RPMI7951 (cell line): ENCODE measurements at regions not wholly inside any gene's neighbourhood (a gene's known extent, or its start where the extent isn't known, plus 50 kb on each side); places are given as distances from the start of the nearest gene placed in this dataset.
"Not testable (repeated sequence)": the region's sequence is repeated elsewhere in the genome, so short reads cannot be mapped to it uniquely, and the experiment has no call there.

Experiments
- DNase-seq: peaks from one replicate; pipeline ENCODE4 v3.0.0-alpha.2; 2012; ENCODE audit warnings: low read depth

DNA sequence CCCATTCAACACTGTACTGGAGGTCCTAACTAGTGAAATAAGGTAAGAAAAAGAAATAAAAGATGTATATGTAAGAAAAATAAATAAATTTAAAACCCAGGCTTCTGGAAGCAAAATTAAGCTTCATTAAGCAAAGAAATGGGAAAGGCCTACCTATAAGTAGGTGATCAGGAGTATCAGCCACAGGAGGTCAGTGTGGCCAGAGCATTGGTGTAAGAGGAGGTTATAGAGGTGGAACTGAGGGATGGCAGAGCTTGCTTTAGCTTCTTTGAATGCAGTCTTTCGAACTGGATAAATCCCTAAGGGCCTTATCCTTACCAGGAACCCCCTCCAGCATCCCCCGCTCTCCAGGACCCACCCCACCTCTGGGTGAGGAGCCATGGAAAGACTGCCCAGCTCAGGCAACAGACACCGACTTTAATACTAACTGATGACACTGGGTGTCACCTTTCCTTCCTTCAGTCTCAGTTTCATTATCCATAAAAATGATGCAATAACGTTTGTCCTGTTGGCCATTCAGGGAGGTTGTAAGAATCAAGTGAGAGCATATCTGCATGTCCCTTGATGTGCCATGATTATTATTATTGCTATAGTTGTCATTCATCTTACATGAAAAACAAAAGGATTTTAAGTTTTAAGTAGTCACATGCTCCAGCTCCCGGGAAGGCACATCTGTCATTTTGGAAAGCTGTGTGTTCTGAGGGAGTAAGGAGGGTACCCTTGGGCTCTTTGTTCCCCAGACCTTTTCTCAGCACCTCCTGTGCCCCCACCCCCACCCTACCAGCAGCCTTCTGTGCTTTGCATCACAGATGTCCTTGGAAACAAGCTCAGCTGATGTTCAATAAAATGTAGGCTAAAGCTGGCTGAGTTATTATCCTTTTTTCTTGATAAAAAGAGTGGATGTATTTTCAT, 50.8 kb upstream of the CTNNA1 start:
- DNase-seq = no peak

GRCh38 chr5:138701678-138702077, 51.5 kb upstream of the CTNNA1 start:
- no peak for DNase-seq

GRCh38 chr5:138700581-138701362, 52.5 kb upstream of the CTNNA1 start:
- no peak for DNase-seq

DNA sequence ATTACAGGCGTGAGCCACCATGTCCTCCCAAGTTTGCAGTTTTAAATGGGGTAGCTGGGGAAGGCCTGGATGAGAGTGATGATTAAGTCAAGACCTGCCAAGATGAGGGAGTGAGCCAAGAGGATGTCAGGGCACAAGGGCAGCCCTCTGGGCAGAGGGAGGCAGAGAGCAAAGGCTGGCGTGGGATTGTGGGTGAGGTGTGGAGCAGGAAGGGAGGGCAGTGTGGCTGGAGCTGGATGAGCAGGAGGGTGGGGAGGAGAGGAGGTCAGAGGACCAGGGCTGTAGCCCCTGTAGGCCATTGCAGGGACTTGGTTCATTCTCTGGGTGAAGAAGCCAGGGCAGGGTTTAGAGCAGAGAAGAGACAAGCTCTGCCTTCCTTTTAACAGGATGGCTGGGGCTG, 53.7 kb upstream of the CTNNA1 start:
- peak; percentile 22 for DNase-seq

GRCh38 chr5:138698713-138699112, 54.5 kb upstream of the CTNNA1 start:
- DNase-seq = no peak

DNA sequence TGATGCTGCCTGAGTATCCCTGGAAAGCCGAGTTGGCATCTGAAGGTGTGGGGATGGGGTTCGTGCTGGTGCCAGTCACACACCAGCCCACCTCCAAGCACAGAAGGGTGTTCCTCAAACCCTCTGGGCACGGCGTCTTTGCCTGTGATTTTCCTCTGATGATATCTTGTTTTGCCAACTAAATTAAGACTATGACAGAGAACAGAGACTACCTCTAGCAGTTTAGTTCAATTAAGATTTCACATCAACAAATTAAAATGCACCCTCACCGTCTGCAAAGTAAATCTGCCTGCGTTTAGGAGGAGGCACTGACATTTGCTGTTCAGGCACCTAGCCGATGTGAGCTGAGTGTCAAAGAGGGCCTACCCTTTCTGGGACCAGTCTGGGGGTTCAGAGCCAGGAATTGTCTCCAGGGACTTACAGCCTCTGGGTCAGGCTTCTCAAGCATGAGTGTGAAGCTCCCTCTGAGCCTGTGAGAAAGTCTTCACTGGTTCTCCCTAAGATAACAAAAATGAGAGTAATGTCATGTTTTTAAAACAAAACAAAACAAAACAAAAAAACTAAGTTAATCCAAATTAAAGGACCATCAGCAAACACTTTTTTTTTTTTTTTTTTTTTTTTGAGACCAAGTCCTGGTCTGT, 55.4 kb upstream of the CTNNA1 start:
- DNase-seq = no peak

- peak; percentile 86 for DNase-seq
Observed at GRCh38 chr5:138696501-138696900, 56.7 kb upstream of the CTNNA1 start.

DNA sequence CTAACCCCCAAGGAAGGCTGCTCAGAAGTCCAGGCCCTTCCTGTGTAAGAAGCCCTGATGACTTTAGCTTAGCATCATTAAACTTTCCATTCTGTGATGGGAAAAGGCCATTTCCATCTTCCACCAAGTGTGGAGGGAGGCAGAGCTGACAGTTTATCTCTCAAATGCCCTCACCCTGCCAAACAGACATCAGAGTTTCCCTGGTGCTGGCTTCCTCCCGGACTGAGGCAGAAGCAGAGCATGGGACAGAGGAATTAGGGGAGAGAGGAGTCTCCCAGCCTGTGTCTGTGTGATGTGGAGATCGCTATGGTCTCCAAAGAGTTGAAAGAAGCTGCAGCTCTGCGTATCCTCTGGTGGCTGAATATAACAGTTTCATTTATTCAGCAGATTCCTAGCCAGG, 57.4 kb upstream of the CTNNA1 start:
- no peak for DNase-seq

- no peak for DNase-seq
Observed at GRCh38 chr5:138694146-138694545, 59.1 kb upstream of the CTNNA1 start.

DNA sequence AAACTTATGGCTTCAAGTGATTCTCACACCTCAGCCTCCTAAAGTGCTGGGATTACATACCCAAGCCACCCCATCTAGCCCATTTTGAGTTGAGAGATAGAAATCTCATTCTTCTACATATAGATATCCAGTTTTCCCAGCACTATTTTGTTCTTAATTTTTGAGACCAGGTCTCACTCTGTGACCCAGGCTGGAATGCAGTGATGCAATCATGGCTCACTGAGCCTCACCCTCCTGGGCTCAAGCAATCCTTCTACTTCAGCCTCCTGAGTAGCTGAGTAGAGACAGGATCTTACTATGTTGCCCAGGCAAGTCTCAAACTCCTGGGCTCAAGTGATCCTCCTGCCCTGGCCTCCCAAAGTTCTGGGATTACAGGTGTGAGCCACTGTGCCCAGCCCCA, 60.9 kb upstream of the CTNNA1 start:
- DNase-seq = no peak

DNA sequence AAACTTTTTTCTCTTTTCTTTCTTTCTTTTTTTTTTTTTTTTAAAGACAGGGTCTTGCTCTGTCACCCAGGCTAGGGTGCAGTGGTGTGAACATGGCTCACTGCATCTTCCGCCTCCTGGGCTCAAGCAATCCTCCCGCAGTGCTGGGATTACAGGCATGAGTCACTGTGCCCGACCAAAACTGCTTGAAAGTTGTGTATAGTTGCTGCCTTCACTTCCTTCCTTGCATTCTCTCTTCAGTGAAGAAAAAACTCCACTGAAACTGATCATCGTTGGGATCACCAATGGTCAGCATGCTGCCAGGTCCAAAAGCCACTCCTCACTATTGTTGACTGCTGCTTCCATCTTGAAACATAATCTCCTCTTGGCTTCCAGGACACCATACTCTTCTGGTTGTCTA, 66.6 kb upstream of the CTNNA1 start:
- DNase-seq = peak; percentile 68

DNA sequence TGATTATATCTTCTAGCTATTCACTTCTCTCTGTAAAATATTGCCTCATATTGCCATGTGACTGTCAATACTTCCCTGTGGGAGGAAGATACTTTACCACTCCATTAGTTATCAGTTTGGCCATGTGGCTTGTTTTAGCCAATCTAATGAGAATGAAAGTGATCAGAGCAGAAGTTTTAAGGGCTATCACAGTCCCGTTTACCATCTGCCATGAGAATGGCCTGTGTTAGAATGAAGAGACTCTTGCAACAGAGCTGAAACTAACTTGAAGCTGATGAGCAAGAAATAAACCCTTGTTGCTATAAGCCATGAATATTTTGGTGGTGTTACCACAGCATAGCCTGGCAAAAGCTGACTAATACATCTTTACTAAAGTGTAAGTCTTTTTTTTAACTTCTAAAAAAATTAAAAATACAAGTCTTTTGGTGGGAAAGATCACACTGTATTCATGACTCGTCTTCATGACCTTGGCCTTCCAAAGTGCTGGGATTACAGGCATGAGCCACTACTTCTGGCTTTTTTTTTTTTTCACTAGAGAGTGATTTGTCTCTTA, 68.0 kb upstream of the CTNNA1 start:
- DNase-seq = no peak

DNA sequence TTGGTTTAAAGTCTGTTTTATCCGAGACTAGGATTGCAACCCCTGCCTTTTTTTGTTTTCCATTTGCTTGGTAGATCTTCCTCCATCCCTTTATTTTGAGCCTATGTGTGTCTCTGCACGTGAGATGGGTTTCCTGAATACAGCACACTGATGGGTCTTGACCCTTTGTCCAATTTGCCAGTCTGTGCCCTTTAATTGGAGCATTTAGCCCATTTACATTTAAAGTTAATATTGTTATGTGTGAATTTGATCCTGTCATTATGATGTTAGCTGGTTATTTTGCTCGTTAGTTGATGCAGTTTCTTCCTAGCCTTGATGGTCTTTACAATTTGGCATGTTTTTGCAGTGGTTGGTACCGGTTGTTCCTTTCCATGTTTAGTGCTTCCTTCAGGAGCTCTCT, 70.8 kb upstream of the CTNNA1 start:
- not testable (repeated sequence) for DNase-seq

DNA sequence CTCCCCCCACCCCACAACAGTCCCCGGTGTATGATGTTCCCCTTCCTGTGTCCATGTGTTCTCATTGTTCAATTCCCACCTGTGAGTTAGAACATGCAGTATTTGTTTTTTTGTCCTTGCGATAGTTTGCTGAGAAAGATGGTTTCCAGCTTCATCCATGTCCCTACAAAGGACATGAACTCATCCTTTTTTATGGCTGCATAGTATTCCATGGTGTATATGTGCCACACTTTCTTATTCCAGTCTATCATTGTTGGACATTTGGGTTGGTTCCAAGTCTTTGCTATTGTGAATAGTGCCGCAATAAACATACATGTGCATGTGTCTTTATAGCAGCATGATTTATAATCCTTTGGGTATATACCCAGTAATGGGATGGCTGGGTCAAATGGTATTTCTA, 74.4 kb upstream of the CTNNA1 start:
- DNase-seq = not testable (repeated sequence)

GRCh38 chr5:138677782-138678181, 75.4 kb upstream of the CTNNA1 start:
- DNase-seq = no peak

- no peak for DNase-seq
Observed at GRCh38 chr5:138676556-138677193, 76.5 kb upstream of the CTNNA1 start.

DNA sequence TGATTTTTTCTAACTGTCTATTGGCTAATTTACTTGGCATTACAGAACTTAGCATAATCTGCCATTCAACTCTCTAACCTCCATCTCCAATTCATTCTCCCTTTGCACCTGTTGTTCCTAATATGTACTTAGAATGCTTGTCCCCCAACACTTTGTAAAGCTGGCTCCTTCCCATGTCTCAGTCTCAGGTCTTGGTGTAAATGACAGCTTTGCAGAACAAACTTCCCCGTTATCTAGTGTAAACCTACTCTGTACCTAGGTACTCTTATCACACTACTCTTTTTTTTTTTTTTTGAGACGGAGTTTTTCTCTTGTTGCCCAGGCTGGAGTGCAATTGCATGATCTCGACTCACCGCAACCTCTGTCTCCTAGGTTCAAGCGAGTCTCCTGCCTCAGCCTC, 77.2 kb upstream of the CTNNA1 start:
- no peak for DNase-seq

DNA sequence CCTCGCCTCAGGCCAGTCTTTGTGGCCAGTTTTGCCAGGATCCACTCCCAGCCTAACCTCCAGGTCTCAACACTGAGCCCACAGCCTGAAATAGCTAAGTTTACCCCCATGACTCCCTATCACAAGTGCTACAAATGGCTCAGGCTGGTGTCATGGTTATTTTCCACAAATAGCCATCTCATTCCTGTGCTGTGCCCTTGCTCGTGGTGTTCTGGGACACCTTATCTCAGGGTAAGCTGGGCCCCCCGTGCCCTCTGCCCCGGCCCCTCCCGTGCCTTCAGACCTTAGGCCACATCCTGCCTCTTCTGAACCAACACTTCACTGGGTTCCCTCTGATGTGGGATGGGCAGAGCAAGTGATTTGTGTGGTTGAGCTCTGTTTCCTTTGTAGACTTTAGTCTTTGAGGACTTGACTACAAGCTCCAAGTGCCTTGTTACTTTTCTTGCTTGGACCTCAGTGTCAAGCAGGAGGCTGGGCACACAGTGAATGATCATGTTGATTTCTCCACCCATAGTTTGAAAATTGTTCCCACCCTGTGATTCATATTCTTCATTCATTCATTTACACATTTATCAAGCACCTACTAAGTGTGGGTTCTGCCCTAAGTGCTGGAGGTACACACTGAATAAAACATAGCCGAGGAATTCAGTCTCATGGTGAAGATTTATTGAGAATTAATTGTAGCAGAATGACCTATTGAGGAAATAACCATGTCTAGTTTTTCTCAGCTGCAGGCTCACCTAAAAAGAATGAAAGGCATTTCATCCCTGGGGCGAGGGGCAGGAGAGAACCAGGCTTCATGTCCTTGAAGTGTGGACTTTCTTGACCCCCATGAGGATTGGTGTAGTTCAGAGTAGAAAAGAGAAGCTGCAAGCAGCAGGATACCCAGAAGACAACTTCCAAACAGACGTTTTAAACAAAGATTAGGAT, 84.5 kb upstream of the CTNNA1 start:
- peak; percentile 33 for DNase-seq

GRCh38 chr5:138667782-138668331, 85.4 kb upstream of the CTNNA1 start:
- not testable (repeated sequence) for DNase-seq

DNA sequence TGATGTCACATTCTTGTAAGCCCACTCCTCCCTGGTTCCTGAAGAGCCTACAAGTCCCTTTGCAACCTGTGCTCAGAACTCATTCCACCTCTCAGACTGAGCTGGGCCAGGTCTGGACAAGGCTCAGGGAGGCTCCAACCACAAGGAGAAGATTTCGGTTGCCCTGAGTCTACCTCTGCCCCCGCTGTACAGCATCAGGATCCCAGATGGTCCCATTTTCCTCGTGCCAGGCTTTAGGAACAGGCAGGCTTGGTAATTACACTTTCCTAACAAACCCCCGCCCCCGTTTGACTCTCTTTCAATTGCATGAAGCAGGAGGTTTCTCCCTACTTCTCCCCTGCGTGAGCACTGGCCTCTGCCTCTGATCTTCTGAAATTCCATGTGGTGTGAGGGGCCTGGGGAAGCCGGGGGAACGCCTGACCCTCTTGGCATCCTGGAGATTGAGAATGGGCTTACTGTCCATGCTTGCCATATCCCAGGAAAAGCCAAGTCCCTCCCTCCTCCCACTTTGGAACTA, 86.9 kb upstream of the CTNNA1 start:
- DNase-seq = no peak
